A549 (cell line): ENCODE measurements at regions not wholly inside any gene's neighbourhood (a gene's known extent, or its start where the extent isn't known, plus 50 kb on each side); places are given as distances from the start of the nearest gene placed in this dataset.
"Not testable (repeated sequence)": the region's sequence is repeated elsewhere in the genome, so short reads cannot be mapped to it uniquely, and the experiment has no call there.

ENCODE experiments used
- BHLHE40 ChIP-seq: IDR thresholded peaks from 2 replicates; pipeline ENCODE4 v1.6.1; 2012; ENCODE audit warnings: low read depth, low read length, inconsistent platforms
- EP300 ChIP-seq, 2 experiments: fragments of >200 bp; sonication (Bioruptor Twin); formaldehyde crosslinking; IDR thresholded peaks; 2 replicates in 1 of 2; 3 replicates in 1 of 2; pipeline ENCODE4 v1.6.1; 2016 to 2017
- FOSB ChIP-seq: fragments of 250-450 bp; sonication (Bioruptor Pico); IDR thresholded peaks from 2 replicates; pipeline ENCODE4 v1.5.0; 2020; ENCODE audit warnings: mild to moderate bottlenecking, moderate library complexity
- HES2 ChIP-seq: fragments of >200 bp; sonication (Bioruptor Twin); formaldehyde crosslinking; IDR thresholded peaks from 2 replicates; pipeline ENCODE4 v1.6.1; 2016
- JUN ChIP-seq, 2 experiments: fragments of >200 bp; sonication (Bioruptor Twin); formaldehyde crosslinking; IDR thresholded peaks; 2 replicates in 1 of 2; 3 replicates in 1 of 2; pipeline ENCODE4 v1.6.1; 2016 to 2017
- MAFK ChIP-seq: fragments of 450-650 bp; IDR thresholded peaks from 2 replicates; pipeline ENCODE4 v1.6.1; 2014; ENCODE audit not compliant: partially characterized antibody
- POLR2A ChIP-seq: IDR thresholded peaks from 2 replicates; pipeline ENCODE4 v1.6.1; 2012; ENCODE audit warnings: mild to moderate bottlenecking, low read length
- REST ChIP-seq: fragments of 200-600 bp; sonication (generic); IDR thresholded peaks from 2 replicates; pipeline ENCODE4 v1.6.1; 2016; ENCODE audit warnings: antibody characterized with exemption, mild to moderate bottlenecking, moderate library complexity
- TF ChIP-seq, protein P1 (sequence below): fragments of >200 bp; sonication (Bioruptor Twin); formaldehyde crosslinking; IDR thresholded peaks from 3 replicates; pipeline ENCODE4 v1.5.1; 2016

DNA sequence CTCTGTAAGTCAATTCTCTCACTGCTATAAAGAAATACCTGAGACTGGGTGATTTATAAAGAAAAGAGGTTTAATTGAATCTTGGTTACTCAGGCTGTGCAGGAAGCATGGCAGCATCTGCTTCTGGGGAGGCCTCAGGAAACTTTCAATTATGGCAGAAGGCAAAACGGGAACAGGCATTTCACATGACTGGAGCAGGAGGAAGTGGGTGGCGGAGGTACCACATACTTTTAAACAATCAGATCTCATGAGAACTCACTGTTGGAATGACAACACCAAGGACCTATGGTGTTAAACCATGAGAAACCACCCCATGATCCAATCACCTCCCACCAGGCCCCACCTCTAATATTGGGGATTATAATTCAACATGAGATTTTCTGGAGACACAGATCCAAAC lies 315.7 kb upstream of the NRP1 start:
- TF ChIP-seq, protein P1, sequence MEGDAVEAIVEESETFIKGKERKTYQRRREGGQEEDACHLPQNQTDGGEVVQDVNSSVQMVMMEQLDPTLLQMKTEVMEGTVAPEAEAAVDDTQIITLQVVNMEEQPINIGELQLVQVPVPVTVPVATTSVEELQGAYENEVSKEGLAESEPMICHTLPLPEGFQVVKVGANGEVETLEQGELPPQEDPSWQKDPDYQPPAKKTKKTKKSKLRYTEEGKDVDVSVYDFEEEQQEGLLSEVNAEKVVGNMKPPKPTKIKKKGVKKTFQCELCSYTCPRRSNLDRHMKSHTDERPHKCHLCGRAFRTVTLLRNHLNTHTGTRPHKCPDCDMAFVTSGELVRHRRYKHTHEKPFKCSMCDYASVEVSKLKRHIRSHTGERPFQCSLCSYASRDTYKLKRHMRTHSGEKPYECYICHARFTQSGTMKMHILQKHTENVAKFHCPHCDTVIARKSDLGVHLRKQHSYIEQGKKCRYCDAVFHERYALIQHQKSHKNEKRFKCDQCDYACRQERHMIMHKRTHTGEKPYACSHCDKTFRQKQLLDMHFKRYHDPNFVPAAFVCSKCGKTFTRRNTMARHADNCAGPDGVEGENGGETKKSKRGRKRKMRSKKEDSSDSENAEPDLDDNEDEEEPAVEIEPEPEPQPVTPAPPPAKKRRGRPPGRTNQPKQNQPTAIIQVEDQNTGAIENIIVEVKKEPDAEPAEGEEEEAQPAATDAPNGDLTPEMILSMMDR = not testable (repeated sequence)
- not testable (repeated sequence) for TF ChIP-seq REST; POLR2A; HES2; EP300 (IDR thresholded peaks at IDR 0.05); JUN (IDR thresholded peaks at IDR 0.05); MAFK; BHLHE40; FOSB (CRISPR knock-in tag)
